DMS 273 (cell line): ENCODE measurements at regions not wholly inside any gene's neighbourhood (a gene's known extent, or its start where the extent isn't known, plus 50 kb on each side); places are given as distances from the start of the nearest gene placed in this dataset.
"Not testable (repeated sequence)": the region's sequence is repeated elsewhere in the genome, so short reads cannot be mapped to it uniquely, and the experiment has no call there.

Source experiments
- DNase-seq: peaks from one replicate; lab custom pipeline; 2025; ENCODE audit not compliant: unreplicated experiment; lab: John Stamatoyannopoulos, UW

DNA sequence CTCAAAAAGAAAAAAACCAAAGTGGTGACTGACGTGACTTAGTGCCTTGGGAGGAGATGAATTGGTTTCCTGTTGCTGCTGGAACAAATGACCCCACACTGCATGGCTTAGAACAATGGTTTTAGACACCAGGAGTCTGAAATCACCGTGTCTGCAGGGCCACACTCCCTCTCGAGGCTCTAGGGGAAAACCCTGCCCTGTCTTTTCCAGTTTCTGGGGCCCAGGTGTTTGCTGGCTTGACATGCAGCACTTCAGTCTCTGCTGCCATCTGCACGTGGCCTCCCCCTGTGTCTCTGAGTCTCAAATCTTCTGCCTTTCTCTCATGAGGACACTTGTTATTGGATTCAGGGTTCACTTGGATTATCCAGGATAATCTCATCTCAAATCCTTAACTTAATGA lies 323.8 kb upstream of the TNRC6C start:
- no peak for DNase-seq

DNA sequence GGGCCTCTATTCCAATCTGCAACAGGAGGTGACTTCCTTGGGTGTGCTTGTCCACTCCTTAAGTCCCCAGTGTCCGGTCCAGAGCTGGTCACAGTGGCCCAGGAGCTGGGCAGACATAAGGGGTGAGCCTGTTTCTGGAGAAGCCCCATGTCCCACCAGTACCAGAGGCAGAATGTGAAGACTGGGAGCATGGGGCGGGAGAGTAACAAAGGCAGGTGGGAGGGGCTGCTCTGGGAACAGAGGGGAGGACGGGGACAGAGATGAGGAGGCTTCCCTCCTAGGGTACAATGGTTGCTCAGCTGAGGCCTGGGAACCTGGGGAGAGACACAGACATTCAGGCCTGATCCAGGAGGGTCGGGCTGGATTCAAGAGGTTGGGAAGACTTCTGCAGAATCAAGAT lies 323.3 kb upstream of the TNRC6C start:
- no peak for DNase-seq

DNA sequence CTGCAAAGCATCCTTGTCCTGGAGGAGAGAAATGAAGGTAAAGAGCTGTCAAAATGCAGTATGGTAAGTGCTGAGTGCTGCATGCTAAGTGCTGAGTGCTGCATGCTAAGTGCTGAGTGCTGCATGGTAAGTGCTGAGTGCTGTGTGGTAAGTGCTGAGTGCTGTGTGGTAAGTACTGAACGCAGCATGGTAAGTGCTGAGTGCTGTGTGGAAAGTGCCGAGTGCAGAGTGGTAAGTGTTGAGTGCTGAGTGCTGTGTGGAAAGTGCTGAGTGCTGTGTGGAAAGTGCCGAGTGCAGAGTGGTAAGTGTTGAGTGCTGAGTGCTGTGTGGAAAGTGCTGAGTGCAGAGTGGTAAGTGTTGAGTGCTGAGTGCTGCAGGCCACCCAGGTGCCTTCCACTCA lies 322.7 kb upstream of the TNRC6C start:
- DNase-seq, result not testable (repeated sequence)

DNA sequence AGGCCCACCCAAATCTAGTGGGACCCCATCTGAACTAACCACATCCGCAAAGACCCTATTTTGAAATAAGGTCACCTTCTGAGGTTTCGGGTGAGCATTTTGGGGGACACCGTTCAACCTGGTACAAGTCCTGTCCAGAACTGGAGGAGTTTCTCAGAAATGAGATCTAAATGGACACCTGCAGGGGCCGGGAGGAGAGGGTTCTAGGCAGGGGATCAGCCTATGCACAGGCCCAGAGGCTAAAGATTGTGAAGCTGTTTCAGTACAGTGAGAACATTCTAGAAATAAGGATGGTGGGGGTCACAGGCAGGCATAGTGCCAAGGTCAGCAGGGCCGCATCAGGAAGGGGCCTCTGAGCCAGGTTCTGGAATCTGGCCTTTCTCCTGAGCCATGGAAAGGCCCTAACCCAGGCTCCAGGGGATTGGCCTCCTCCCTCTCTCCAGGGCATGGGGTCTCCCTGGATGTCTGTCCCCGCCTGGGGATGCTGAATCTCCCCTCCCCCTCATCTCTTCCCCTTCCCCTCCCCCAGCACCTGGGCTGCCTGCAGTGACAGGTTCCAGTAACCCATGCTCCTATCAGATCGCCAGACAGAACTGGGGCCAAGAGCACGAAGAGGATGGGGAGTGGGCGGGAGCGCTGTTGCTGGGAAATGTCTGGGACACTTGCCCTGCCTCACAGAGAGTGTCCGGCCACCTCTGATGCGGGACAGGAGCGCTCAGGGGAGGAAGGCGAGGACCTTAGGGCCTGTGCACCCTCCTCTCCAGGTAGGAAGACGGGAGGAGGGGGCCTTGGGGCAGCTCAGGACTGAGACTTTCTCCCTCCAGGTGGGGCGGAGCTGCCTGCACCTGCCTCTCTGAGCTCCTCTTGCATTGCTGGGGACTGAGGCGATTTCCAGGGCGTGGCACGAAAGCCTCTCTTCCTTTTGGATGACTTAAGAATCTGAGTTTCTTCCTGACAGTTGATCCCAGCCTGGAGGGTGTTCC lies 321.4 kb upstream of the TNRC6C start:
- no peak for DNase-seq

DNA sequence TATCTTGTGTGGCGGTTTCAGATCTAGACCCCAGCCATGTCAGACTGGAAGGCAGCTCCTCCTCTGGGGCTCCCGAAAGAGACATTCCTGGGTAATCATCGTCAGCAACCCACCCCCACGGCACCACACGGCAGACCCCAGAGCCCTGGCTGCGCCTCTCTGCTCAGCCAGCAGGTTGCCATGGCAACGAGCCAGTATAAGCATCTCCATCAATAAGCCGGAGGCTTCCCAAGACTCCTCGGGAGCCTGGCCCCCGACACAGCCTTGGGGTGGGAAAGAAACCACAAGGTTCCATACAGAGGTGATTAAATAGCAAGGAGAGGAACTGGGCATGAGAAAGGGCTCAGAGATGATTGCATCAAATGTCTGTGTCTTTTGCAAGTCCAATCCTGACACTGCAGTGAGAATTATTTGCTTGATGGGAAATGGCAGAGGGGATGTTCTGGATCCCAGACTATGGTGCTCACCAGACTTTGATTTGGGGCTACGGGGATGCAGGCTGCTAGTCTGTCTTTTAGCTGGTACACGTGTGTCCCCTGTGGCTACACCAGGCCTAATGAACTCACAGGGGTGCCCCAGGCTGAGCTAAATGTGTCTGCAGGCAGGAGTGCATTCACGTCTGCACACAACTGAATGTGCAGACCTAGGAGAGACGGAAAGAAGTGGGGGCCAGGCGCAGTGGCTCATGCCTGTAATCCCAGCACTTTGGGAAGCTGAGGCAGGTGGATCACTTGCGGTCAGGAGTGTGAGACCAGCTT lies 320.5 kb upstream of the TNRC6C start:
- peak; percentile 30 for DNase-seq

DNA sequence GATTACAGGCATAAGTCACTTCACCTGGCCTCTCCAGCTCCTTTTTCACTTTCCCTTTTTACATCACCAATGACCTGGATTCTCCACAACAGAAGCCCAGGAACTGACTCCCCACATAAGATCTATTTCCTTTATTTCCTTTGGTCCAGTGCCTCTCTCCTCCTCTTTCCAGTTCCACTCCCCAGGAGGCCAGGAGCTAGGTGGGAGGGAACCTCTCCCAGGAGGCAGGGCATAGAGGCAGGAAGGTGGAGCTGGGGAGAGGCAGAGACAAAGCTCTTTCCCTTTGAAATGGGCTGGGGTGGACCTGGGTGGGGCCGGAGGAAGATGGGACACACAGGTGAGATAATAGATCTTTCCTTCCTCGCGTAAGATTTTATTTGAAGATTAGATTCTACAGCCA lies 318.3 kb upstream of the TNRC6C start:
- no peak for DNase-seq

DNA sequence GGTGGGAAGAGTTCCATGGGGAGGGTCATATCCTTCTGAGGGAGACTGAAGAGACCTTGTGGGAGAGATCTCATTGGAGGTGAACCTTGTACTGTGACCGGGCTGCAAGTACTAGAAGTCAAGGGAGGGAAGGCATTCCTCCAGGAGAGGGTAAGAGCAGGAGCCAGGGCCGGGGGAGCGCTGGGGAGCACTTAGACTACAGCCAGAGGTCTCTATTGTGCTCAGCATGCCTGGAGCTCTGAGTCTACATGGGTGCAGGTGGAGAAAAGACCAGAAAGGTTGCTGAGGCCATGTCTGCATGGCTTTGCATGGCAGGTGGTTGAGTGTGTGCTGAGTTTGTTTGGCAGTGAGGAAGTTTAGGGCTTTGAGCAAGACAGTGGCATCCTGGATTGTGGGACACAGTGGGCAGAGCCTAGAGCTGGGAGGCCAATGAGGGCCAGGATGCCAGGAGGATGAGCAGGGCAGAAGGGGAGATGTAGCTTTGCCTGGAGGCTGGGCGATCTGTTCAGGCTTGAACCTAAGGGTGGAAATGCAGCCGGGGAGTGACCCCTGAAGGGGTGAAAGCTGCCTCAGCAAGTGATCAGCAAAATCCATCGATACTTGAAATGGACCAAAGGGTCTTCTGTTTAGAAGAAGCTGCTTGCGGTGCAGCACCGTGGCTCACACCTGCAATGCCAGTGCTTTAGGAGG lies 317.4 kb upstream of the TNRC6C start:
- no peak for DNase-seq

DNA sequence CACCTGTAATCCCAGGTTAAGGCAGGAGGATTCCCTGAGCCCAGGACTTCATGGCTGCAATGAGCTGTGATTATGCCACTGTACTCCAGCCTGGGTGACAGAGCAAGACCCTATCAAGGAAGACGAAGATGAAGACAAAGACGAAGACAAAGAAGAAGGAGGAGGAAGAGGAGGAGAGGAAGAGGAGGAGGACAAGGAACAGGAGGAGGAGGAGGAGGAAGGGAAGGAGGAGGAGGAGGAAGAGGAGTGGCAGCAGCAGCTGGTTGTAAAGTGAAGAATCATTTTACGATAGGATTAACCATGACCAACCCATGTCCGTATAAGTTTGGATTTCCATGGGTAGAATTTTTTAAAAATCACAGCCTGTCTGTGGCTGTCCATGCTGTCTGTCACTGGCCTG lies 316.8 kb upstream of the TNRC6C start:
- DNase-seq, result no peak

DNA sequence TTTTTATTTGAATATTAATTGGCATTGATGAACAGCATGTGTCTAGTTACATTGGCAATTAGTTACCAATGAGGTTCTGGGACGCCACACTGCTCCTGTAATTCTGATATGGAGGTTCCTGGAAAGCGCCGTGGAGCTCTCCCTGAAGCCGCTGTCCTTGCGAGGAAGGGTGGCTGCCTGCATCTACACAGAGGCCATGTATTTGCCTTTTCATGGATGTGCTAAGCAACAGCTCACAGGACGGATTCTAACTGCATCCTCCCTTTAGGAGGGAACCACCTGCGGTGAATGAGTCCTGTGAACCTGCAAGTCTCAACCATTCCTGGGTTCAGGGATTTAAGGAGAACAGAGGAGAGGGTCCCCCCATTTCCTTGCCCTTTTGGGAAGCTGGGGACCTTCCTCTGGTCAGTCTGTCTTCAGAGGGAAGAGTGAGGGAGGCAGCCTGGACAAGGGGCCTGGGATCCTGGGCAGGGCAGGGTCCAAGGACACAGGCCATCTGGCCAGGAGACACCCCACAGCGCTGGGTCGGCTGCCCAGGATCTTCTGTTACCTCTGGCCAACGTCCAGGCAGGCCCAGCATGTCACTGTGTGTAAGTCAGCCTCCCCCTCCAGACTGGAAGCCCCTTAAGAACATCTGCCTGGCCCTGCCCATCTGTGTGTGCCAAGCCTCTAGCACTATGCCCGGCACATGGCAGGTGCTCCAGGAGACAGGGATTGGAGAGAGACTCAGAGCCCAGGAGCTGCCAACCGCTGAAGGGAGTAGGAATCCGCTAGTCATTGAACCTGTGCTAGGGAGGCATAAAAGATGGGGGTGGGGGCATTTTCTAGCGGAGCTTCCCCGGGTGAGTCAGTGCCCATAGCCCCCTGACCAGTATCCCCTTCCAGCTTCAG lies 314.1 kb upstream of the TNRC6C start:
- DNase-seq, result peak; percentile 90

DNA sequence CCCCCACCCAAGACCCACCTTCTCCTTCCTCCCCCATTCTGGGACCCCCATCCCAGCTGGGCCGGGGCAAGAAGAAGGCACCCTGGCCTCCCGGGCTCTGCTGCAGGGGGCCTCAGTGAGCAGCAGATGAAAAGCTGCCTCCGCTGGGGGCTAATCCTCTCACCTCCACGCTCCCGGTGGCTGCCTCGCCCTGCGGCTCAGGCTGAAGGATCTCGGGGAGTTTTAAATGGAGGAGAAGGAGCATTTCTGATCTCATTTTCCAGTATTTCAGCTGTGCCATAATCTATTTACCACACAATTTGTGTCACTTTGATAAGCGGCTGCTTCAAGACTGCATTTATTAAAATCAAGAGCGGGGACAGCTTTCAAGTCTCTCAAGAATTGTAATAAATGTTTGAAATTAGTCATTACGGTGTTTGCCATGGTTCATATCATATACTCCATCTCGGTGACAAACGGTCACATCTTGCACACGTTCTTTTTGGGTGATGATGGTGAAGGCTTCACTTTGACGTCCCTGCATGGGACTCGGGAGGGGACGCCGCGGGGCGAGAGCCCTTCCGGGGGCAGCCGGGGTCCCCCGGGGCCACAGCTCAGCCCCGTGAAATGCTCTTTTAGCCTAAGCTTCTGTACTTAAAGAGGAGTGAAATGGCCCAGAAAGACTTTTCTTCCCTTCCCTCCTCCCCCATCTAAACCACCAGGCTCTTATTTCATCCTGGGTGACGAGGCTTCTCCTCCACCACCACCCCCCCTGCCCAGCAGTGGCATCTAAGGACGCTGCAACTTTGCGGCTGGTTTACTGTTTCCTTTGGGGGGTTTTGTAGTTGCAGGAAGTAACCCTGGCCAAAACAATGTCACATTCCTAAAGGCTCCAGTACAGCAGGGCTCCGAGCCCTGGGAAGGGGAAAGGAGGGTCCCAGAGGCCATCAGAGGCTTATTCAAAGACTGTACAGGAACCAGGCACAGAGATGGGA lies 313.1 kb upstream of the TNRC6C start:
- peak; percentile 52 for DNase-seq

DNA sequence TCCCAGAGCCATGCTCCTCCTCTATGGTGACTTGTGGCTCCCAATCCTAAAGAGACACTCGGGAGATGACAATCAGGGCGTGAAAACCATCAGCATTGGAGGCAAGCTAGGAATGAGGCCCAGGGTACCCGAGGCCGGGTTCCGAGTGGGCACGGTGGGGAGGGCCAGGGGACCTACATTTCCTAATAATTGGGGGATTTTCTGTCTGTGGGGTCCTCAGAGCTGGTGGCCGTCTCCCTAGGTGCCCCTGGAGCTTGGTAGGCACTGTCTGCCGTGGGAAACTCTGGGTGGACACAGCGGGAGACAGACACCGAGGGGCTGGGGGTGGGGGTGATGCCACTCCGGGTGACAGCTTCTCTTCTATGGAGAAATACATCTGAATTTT lies 312.5 kb upstream of the TNRC6C start:
- no peak for DNase-seq

DNA sequence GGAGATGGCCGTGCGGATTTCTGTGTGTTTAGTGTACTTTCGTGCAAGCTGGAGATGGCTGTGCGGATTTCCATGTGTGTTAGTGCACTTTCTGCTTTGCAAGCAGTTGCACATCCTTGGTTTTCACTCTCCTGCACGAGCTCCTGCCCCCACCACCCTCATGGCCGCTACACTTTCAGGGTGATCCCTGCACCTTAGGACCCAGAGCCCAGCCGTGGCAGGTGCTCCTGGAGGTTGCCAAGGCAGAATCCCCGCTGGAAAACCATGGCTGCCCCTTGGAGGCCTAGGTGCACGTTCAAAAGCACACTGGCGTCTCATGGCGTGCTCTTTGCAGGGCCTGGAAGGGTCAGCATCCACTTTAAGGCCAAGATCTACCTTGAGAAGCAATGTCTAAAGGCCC lies 311.0 kb upstream of the TNRC6C start:
- no peak for DNase-seq

DNA sequence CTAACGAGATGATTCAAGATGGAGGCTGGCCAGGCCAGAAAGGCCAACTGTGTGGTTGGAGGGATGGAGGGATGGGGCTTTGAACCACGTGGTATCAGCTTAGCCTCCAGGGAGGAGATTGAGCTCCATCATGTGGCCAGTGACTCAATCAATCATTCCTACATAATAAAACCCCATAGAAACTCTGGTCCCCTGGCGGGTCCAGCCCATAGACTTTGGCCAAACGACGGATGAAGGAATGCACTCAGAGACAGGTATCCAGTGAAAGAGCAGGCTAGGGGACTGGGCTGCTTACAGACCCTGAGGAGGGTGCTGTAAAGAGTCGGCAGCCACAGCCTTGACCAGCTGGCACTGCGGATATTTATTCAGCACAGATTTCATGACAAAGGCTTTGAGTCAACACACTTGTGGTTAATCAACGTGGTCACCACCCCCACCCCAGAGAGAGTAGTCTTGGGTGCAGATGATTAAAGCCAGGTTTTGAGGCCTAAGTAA lies 308.7 kb upstream of the TNRC6C start:
- no peak for DNase-seq

DNA sequence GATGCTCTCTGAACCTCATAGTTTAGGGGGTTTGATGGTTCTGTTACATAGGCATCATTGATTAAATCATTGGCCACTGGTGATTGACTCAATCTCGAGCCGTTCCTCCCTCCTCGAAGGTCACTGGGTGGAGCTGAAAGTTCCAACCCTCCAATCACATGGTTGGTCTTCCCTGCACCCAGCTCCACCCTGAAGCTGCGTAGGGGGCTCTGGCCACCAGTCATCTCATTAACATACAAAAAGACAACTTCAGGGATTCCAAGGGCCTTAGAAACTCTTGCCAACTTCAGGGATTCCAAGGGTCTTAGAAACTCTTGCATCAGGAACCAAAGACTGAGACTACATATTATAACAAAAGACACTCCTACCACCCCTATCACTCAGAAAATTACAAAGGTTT lies 306.5 kb upstream of the TNRC6C start:
- no peak for DNase-seq

DNA sequence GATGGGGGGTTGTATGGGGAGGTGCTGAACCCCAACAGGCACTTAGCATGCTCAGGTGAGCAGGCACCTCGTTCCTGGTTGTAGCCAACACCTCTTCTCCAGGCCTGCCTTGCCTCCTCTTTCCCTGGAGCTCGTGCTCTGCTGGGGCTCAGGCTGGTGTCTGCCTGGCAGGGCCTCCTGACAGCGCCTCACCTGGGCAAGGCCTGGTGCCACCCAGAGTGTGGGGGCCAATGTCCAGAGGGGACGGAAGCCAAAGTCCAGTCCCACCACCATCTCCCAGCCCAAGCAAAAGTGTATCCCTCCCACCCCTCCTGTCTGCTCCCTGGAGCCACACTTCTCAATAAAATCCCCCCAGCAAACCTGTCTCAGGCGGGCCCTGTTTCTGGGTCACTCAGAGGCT lies 304.2 kb upstream of the TNRC6C start:
- DNase-seq, result no peak

DNA sequence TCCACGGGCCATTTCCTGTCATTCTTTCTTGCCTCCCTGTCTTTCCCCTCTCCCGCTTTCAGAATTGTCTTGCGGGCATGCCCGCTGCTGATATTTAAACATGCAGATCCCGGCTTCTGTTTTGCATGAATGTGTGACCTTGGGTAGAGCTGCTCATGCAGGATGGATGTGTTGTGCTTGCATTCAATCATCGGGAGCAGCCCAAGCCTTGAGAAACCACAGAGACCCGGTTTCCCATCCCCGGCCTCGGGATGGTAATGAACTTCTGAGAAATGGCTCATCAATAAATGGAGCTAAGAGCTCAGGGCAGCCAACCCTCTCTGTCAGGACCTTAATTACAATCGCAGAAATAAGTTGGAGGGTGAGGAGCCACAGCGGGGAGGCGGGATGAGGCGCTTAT lies 303.7 kb upstream of the TNRC6C start:
- DNase-seq, result no peak

DNA sequence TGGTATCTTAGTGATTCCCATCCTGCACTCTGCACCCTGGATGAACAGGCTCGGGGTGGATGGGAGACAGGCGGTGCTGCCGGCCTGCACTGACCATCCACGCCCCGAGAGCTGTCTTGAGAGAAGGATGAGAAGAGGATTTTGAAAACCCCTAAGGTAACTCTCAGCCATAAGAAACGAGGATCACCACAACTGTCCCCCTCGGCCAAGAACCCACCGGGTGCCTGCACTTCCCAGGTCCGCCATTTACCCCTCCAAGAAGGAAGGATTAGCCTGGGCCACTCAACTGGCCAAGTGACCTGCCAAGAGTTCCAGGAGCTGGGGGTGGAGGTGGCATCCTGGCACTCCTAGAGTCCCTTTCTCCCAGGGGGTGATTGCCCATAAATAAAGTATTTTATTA lies 302.4 kb upstream of the TNRC6C start:
- no peak for DNase-seq

DNA sequence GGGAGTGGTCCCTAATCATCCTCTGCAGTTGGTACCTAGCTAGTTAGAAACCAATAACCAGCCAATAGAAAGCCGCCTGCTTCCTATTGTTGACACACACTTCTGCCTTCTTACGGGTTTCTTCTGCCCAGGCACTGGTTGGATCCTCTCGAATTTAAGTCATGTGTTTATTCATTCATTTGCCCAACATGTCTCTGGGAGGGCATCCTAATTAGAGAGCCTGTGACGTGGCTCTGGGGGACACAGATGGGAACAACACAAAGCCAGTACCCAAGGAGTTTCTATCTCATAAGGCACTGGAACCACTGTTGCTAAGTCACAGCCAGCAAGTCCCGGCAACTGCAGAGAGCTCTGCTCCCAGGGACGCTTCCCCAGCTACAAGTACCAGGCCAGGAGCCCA lies 300.7 kb upstream of the TNRC6C start:
- no peak for DNase-seq

DNA sequence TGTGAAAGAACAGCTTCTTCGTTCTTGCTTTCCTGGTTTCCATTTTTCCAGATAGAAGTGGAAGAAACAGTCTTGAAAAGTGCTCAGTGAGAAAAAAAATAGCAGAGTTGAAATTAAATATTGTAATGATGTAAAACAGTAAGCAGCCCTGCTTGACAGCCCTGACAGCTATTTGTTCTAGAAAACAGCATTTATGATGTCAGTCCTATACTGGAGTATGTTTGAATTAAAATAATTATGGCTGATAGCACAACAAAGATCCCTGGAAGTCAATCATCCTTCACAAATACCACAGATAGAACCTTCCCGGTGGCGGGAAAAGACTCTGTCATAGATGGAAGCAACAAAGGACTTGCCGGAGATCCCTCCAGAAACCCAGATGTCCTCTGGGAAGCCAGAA lies 298.0 kb upstream of the TNRC6C start:
- no peak for DNase-seq
